Upper lobe of left lung (tissue), 4 donors: ENCODE measurements at regions not wholly inside any gene's neighbourhood (a gene's known extent, or its start where the extent isn't known, plus 50 kb on each side); places are given as distances from the start of the nearest gene placed in this dataset.

ENCODE experiments used
- EP300 ChIP-seq, 4 donors: sonication (generic); formaldehyde crosslinking; IDR thresholded peaks; one replicate each; pipeline ENCODE4 v1.5.1; 2017; ENCODE audit warnings: antibody characterized with exemption in 4 of 4, control low read depth in 2 of 4
- TF ChIP-seq, protein P1 (sequence below), 6 experiments: fragments of 450-650 bp in 4 of 6; fragments of 200-600 bp in 2 of 6; sonication (generic) in 2 of 6; IDR thresholded peaks; one replicate each; pipeline ENCODE4 v1.5.1; 2016 to 2019; ENCODE audit warnings: antibody characterized with exemption in 6 of 6

DNA sequence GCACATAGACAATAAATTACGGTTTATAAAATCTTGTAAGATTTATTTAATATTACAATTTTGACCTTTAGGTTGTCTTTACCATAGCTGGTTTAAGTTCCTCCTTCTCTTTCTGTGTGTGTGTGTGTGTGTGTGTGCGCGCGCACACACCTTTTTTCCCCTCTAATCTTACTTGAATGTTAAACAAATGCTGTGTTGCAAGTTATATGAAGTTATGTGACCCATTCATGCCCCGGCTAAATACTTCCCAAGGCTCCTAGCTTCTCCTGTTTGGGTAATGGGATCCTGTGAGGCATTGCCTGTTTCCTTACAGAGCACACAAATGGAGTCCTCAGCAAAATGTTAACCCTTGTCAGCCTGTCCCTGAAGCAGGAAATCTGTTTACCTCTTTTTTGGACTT is 125.6 kb upstream of the ZNF608 start:
- TF ChIP-seq, protein P1, sequence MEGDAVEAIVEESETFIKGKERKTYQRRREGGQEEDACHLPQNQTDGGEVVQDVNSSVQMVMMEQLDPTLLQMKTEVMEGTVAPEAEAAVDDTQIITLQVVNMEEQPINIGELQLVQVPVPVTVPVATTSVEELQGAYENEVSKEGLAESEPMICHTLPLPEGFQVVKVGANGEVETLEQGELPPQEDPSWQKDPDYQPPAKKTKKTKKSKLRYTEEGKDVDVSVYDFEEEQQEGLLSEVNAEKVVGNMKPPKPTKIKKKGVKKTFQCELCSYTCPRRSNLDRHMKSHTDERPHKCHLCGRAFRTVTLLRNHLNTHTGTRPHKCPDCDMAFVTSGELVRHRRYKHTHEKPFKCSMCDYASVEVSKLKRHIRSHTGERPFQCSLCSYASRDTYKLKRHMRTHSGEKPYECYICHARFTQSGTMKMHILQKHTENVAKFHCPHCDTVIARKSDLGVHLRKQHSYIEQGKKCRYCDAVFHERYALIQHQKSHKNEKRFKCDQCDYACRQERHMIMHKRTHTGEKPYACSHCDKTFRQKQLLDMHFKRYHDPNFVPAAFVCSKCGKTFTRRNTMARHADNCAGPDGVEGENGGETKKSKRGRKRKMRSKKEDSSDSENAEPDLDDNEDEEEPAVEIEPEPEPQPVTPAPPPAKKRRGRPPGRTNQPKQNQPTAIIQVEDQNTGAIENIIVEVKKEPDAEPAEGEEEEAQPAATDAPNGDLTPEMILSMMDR (IDR thresholded peaks at IDR 0.05), result no peak
- no peak for TF ChIP-seq EP300 (IDR thresholded peaks at IDR 0.05)
